ENCODE measurements at regions not wholly inside any gene's neighbourhood (a gene's known extent, or its start where the extent isn't known, plus 50 kb on each side); places are given as distances from the start of the nearest gene placed in this dataset.

DNA sequence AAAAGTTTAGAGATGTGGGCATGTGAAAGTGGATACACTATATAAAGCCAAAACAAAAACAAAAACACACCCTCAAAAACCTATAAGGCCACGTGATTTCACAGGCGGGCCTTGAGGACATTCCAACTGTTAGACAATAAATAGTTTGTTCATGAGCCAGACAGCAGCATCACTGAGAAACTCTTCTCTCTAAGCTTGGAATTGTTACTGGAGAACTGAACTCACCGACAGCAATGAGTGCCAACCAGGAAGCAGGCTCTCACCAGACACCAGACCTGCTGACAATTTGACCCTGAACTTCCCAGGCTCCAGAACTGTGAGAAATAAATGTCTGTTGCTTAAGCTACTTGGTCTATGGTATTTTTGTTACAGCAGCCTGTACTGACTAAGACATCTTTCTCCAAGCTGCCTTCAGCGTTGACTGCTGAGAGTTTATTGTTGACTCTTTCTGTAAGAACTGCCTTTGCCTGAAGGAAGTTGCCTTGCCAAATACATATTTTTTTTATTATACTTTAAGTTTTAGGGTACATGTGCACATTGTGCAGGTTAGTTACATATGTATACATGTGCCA lies 107.5 kb downstream of the EPDR1 start:
- Histone ChIP-seq H3K4me3 (ENCODE audit: insufficient read depth, low read depth, low read length) (no peak overlapping the region), H3K36me3 (ENCODE audit: insufficient read depth, low read length) (no peaks in the 10 kb centered on the region), H3K27me3 (ENCODE audit: insufficient read depth, low read length) (no peaks in the 10 kb centered on the region), H3K4me1 (ENCODE audit: insufficient read depth, low read length) (no peaks in the 10 kb centered on the region), H3K9ac (ENCODE audit: low read length) (no peak overlapping the region), H3K9me3 (ENCODE audit: insufficient read depth, low read depth, low read length) (no peaks in the 10 kb centered on the region), H2AFZ (ENCODE audit: low read depth, low read length) (no peak overlapping the region), H3K4me2 (ENCODE audit: low read length) (no peak overlapping the region), H4K20me1 (ENCODE audit: insufficient read depth, low read length) (no peaks in the 10 kb centered on the region), H3K27ac (ENCODE audit: low read depth, low read length) (no peak overlapping the region), H3K79me2 (ENCODE audit: insufficient read depth, low read length) (no peaks in the 10 kb centered on the region)
- DNase-seq (ENCODE audit: low read depth) (no peak), FAIRE-seq (no peak)
- Mint-ChIP-seq H3K4me3 (ENCODE audit: unreplicated experiment) (no peak overlapping the region), H3K27me3 (ENCODE audit: low read depth, unreplicated experiment) (no peaks in the 10 kb centered on the region), H3K36me3 (ENCODE audit: low read depth, unreplicated experiment) (no peaks in the 10 kb centered on the region), H3K4me1 (ENCODE audit: low read depth, unreplicated experiment) (no peaks in the 10 kb centered on the region), H3K9me3 (ENCODE audit: unreplicated experiment) (no peaks in the 10 kb centered on the region), H3K27ac (ENCODE audit: unreplicated experiment) (no peak overlapping the region)
- TF ChIP-seq, protein P1, sequence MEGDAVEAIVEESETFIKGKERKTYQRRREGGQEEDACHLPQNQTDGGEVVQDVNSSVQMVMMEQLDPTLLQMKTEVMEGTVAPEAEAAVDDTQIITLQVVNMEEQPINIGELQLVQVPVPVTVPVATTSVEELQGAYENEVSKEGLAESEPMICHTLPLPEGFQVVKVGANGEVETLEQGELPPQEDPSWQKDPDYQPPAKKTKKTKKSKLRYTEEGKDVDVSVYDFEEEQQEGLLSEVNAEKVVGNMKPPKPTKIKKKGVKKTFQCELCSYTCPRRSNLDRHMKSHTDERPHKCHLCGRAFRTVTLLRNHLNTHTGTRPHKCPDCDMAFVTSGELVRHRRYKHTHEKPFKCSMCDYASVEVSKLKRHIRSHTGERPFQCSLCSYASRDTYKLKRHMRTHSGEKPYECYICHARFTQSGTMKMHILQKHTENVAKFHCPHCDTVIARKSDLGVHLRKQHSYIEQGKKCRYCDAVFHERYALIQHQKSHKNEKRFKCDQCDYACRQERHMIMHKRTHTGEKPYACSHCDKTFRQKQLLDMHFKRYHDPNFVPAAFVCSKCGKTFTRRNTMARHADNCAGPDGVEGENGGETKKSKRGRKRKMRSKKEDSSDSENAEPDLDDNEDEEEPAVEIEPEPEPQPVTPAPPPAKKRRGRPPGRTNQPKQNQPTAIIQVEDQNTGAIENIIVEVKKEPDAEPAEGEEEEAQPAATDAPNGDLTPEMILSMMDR (IDR thresholded peaks at IDR 0.05; ENCODE audit: insufficient read depth, low read depth, low read length), result no peak
- no peak for TF ChIP-seq EZH2 (IDR thresholded peaks at IDR 0.05; ENCODE audit: insufficient read depth, low read length)

DNA sequence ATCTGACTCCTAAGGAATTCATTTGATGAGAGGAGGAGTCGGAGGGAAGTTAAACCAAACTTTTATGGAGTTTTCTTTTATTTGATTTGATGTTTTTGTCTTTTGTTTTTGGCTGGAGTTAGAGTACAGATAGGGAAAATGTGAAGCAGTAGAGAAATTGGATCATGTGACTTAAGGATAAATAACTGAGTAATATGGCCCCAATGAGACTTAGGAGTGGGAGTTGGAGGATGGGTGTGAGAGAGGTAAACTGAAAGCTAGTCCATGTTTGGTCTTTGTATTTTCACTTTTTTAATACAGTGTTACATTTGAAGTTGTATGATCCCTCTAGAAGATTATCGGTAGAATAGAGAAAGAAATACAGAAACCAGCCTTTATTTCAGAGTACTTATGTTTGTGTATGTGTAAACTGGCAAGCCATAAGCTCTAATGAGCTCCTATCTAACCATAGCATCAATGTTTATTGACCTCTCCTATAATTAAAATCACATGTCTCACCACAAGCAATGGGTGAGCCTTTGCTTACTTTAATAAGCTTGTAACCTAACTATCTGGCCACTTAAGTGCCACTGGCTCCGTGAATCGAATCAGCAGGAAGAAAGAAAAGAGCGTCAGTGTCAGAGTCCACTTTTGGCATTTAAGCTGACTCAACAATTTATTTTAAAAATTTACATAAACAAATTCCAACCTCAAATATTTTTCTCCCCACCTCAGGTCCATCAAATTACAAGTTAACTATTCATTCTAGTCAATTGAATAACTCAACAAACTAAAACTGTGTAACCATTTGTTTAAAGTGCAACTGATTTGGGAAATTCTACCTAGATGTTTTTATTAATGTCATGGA lies 113.8 kb downstream of the EPDR1 start:
- H4K20me1 ChIP-seq (ENCODE audit: insufficient read depth, low read length), result no peaks in the 10 kb centered on the region
- H2AFZ ChIP-seq (ENCODE audit: low read depth, low read length), result no peak overlapping the region
- no peaks in the 10 kb centered on the region for H3K9me3 Mint-ChIP-seq (ENCODE audit: unreplicated experiment)
- FAIRE-seq (no peak), DNase-seq (ENCODE audit: low read depth) (peak; percentile 4)
- TF ChIP-seq, protein P1 (IDR thresholded peaks at IDR 0.05; ENCODE audit: insufficient read depth, low read depth, low read length), result no peak
- TF ChIP-seq EZH2 (IDR thresholded peaks at IDR 0.05; ENCODE audit: insufficient read depth, low read length), result no peak
- no peaks in the 10 kb centered on the region for H3K4me1 Mint-ChIP-seq (ENCODE audit: low read depth, unreplicated experiment)
- no peak overlapping the region for H3K4me2 ChIP-seq (ENCODE audit: low read length)
- H3K36me3 ChIP-seq (ENCODE audit: insufficient read depth, low read length), result no peaks in the 10 kb centered on the region
- H3K27me3 Mint-ChIP-seq (ENCODE audit: low read depth, unreplicated experiment), result no peaks in the 10 kb centered on the region
- no peaks in the 10 kb centered on the region for H3K36me3 Mint-ChIP-seq (ENCODE audit: low read depth, unreplicated experiment)
- no peak overlapping the region for H3K4me3 ChIP-seq (ENCODE audit: insufficient read depth, low read depth, low read length)
- no peaks in the 10 kb centered on the region for H3K4me1 ChIP-seq (ENCODE audit: insufficient read depth, low read length)
- H3K9me3 ChIP-seq (ENCODE audit: insufficient read depth, low read depth, low read length), result no peaks in the 10 kb centered on the region
- no peak overlapping the region for H3K4me3 Mint-ChIP-seq (ENCODE audit: unreplicated experiment)
- no peaks in the 10 kb centered on the region for H3K79me2 ChIP-seq (ENCODE audit: insufficient read depth, low read length)
- no peak overlapping the region for H3K27ac ChIP-seq (ENCODE audit: low read depth, low read length)
- H3K27me3 ChIP-seq (ENCODE audit: insufficient read depth, low read length), result no peaks in the 10 kb centered on the region
- H3K27ac Mint-ChIP-seq (ENCODE audit: unreplicated experiment), result no peak overlapping the region
- no peak overlapping the region for H3K9ac ChIP-seq (ENCODE audit: low read length)

DNA sequence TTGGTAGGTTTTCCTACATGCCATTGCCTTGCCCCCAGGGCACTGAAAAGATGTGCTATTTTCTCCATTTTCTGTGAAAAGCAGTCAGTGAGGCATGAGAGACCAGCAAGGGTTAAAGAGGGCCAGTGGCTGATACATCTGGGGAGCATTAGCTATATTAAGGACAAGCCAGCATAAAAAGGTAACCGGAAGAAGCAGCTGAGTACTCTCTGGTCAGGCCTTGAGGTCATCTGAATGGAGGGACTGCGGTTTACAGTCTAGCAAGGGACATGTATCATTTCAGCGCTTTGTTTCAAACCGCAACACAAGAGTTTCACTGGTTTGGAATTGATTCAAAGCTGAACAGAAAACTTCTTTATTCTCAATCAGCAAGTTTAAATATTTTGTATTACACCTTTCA lies 120.4 kb downstream of the EPDR1 start:
- no peak overlapping the region for H3K27ac Mint-ChIP-seq (ENCODE audit: unreplicated experiment)
- no peak overlapping the region for H3K4me3 Mint-ChIP-seq (ENCODE audit: unreplicated experiment)
- TF ChIP-seq, protein P1 (IDR thresholded peaks at IDR 0.05; ENCODE audit: insufficient read depth, low read depth, low read length), result no peak
- no peak for TF ChIP-seq EZH2 (IDR thresholded peaks at IDR 0.05; ENCODE audit: insufficient read depth, low read length)
- Histone ChIP-seq H3K27me3 (ENCODE audit: insufficient read depth, low read length) (no peaks in the 10 kb centered on the region), H3K9me3 (ENCODE audit: insufficient read depth, low read depth, low read length) (no peaks in the 10 kb centered on the region), H3K9ac (ENCODE audit: low read length) (no peak overlapping the region), H3K36me3 (ENCODE audit: insufficient read depth, low read length) (no peaks in the 10 kb centered on the region), H2AFZ (ENCODE audit: low read depth, low read length) (no peak overlapping the region), H3K4me1 (ENCODE audit: insufficient read depth, low read length) (no peaks in the 10 kb centered on the region), H3K79me2 (ENCODE audit: insufficient read depth, low read length) (no peaks in the 10 kb centered on the region), H3K27ac (ENCODE audit: low read depth, low read length) (no peak overlapping the region), H4K20me1 (ENCODE audit: insufficient read depth, low read length) (no peaks in the 10 kb centered on the region), H3K4me2 (ENCODE audit: low read length) (no peak overlapping the region), H3K4me3 (ENCODE audit: insufficient read depth, low read depth, low read length) (no peak overlapping the region)
- no peak for DNase-seq (ENCODE audit: low read depth)
- no peak for FAIRE-seq
- no peaks in the 10 kb centered on the region for H3K4me1 Mint-ChIP-seq (ENCODE audit: low read depth, unreplicated experiment)
- H3K27me3 Mint-ChIP-seq (ENCODE audit: low read depth, unreplicated experiment), result no peaks in the 10 kb centered on the region
- no peaks in the 10 kb centered on the region for H3K9me3 Mint-ChIP-seq (ENCODE audit: unreplicated experiment)
- H3K36me3 Mint-ChIP-seq (ENCODE audit: low read depth, unreplicated experiment), result no peaks in the 10 kb centered on the region

Measured in astrocyte (in vitro differentiated cells and primary cell).